ENCODE measurements at regions not wholly inside any gene's neighbourhood (a gene's known extent, or its start where the extent isn't known, plus 50 kb on each side); places are given as distances from the start of the nearest gene placed in this dataset.
A peak's percentile ranks its signal among the peaks of the same experiment; 100 is the strongest.

GRCh38 chr12:90100579-90100978 lies 391.9 kb upstream of the ATP2B1 start:
- H3K4me3 ChIP-seq (ENCODE audit: low read depth, low read length) = no peak overlapping the region

GRCh38 chr12:90099288-90099687 lies 390.6 kb upstream of the ATP2B1 start:
- no peak for TF ChIP-seq CTCF (conservative IDR thresholded peaks at IDR 0.05; ENCODE audit: low read depth, low read length)
- no peak overlapping the region for H3K4me3 ChIP-seq (ENCODE audit: low read depth, low read length)
- no peak for DNase-seq (ENCODE audit: low read depth)

More at GRCh38 chr12:90100579-90100978, 391.9 kb upstream of the ATP2B1 start:
- DNase-seq (ENCODE audit: low read depth) = no peak
- no peak for TF ChIP-seq CTCF (conservative IDR thresholded peaks at IDR 0.05; ENCODE audit: low read depth, low read length)

GRCh38 chr12:90098132-90098779 lies 389.6 kb upstream of the ATP2B1 start:
- TF ChIP-seq CTCF (conservative IDR thresholded peaks at IDR 0.05; ENCODE audit: low read depth, low read length) = no peak
- H3K4me3 ChIP-seq (ENCODE audit: low read depth, low read length) = no peak overlapping the region
- DNase-seq (ENCODE audit: low read depth) = no peak

GRCh38 chr12:90091809-90092208 lies 383.2 kb upstream of the ATP2B1 start:
- H3K4me3 ChIP-seq (ENCODE audit: low read depth, low read length) = no peak overlapping the region
- DNase-seq (ENCODE audit: low read depth) = no peak
- TF ChIP-seq CTCF (conservative IDR thresholded peaks at IDR 0.05; ENCODE audit: low read depth, low read length) = no peak

GRCh38 chr12:90090929-90091651 lies 382.5 kb upstream of the ATP2B1 start:
- H3K4me3 ChIP-seq (ENCODE audit: low read depth, low read length) = no peak overlapping the region
- no peak for TF ChIP-seq CTCF (conservative IDR thresholded peaks at IDR 0.05; ENCODE audit: low read depth, low read length)
- DNase-seq (ENCODE audit: low read depth) = peak; percentile 89

- TF ChIP-seq CTCF (conservative IDR thresholded peaks at IDR 0.05; ENCODE audit: low read depth, low read length) = no peak
- no peak for DNase-seq (ENCODE audit: low read depth)
- H3K4me3 ChIP-seq (ENCODE audit: low read depth, low read length) = no peak overlapping the region
Observed at GRCh38 chr12:90086281-90086680, 377.6 kb upstream of the ATP2B1 start.

Measured in epithelial cell of proximal tubule (primary cell).